ENCODE measurements at regions not wholly inside any gene's neighbourhood (a gene's known extent, or its start where the extent isn't known, plus 50 kb on each side); places are given as distances from the start of the nearest gene placed in this dataset.

DNA sequence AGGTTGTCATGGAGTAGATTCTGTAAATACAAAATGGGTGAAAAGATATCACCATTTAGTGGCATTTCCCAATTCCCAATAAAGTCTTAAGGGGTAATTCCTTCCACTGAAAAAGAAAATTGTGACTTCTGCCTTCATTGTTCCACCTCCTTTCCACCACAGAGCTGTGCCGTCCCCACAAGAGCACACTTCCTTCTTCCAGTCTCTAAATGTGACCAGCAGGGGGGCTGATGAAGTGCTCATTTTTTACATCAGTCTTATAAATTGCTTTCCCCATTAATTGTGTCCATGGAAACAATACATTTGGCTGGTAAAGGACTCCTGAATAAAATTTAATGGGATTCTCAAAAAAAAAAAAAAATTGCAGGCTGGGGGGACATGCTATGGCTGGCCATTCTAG lies 260.8 kb upstream of the PSMD7 start:
- Histone ChIP-seq H3K27me3 (peaks cover 0 to 13% (median 0%) of the 10 kb centered on the region in 4 donors), H3K36me3 (no peaks in the 10 kb centered on the region), H3K9me3 (no peaks in the 10 kb centered on the region), H3K4me1 (no peaks in the 10 kb centered on the region), H3K4me3 (no peak overlapping the region), H3K27ac (no peak overlapping the region)
- ATAC-seq: no peak
- TF ChIP-seq, protein P1, sequence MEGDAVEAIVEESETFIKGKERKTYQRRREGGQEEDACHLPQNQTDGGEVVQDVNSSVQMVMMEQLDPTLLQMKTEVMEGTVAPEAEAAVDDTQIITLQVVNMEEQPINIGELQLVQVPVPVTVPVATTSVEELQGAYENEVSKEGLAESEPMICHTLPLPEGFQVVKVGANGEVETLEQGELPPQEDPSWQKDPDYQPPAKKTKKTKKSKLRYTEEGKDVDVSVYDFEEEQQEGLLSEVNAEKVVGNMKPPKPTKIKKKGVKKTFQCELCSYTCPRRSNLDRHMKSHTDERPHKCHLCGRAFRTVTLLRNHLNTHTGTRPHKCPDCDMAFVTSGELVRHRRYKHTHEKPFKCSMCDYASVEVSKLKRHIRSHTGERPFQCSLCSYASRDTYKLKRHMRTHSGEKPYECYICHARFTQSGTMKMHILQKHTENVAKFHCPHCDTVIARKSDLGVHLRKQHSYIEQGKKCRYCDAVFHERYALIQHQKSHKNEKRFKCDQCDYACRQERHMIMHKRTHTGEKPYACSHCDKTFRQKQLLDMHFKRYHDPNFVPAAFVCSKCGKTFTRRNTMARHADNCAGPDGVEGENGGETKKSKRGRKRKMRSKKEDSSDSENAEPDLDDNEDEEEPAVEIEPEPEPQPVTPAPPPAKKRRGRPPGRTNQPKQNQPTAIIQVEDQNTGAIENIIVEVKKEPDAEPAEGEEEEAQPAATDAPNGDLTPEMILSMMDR (IDR thresholded peaks at IDR 0.05): no peak
- FAIRE-seq: no peak
- no peak for DNase-seq
- intact Hi-C loops (cut with DNase I): no loop called here
- WGBS, 2 donors: 8 to 11% methylated on average over 1 of the region's 1 CpG

DNA sequence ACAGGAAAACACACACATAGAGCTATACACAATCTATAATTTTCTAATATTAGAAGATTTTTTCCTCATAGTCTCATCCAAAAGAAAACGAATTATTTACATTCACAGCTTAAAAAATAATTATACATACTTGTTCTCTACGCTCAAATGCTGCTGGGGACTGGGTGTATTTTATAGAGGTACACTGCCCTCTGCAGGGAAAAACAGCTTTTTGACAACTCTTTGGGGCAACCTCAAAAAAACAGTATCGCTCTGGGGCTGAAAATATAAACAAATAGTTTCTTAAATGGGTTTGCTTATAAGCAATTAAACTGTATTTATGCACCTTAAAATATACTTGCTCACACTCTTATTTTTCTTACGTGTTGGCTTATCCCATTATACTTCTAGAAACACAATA lies 261.8 kb upstream of the PSMD7 start:
- Histone ChIP-seq H3K4me3 (no peak overlapping the region), H3K27me3 (peaks cover 0 to 13% (median 0%) of the 10 kb centered on the region in 4 donors), H3K36me3 (no peaks in the 10 kb centered on the region), H3K9me3 (no peaks in the 10 kb centered on the region), H3K27ac (no peak overlapping the region), H3K4me1 (no peaks in the 10 kb centered on the region)
- 14 to 17% methylated on average over 4 of the region's 4 CpGs for WGBS, 2 donors
- ATAC-seq (no peak), DNase-seq (no peak), FAIRE-seq (no peak)
- intact Hi-C loops (cut with DNase I): no loop called here
- TF ChIP-seq, protein P1 (IDR thresholded peaks at IDR 0.05): no peak

DNA sequence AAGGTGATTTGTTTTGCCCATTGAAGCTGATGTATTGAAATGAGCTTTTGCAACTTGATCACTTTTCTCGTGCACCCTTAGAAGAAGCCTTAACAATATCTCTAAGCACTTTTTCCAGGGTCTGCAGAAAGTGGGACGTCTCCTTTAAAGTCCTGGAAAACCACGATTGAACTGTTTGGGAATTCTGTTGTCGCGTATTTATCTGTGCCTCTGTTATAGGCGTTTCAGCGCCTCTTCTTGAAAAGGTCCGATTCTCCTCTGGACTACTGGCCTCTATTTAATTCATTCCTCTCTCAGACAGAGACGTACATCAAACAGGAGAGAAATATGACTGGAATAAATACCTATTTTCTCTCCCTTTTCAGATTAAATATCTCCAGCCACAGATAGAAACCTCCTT lies 262.4 kb upstream of the PSMD7 start:
- peaks cover 0 to 13% (median 0%) of the 10 kb centered on the region in 4 donors for H3K27me3 ChIP-seq
- H3K4me1 ChIP-seq: no peaks in the 10 kb centered on the region
- intact Hi-C loops (cut with DNase I): no loop called here
- DNase-seq: no peak
- no peak for FAIRE-seq
- WGBS, 2 donors: 44% methylated on average over 9 of the region's 9 CpGs
- ATAC-seq: no peak
- TF ChIP-seq, protein P1 (IDR thresholded peaks at IDR 0.05): no peak
- no peak overlapping the region for H3K27ac ChIP-seq
- H3K9me3 ChIP-seq: no peaks in the 10 kb centered on the region
- no peaks in the 10 kb centered on the region for H3K36me3 ChIP-seq
- H3K4me3 ChIP-seq: no peak overlapping the region

DNA sequence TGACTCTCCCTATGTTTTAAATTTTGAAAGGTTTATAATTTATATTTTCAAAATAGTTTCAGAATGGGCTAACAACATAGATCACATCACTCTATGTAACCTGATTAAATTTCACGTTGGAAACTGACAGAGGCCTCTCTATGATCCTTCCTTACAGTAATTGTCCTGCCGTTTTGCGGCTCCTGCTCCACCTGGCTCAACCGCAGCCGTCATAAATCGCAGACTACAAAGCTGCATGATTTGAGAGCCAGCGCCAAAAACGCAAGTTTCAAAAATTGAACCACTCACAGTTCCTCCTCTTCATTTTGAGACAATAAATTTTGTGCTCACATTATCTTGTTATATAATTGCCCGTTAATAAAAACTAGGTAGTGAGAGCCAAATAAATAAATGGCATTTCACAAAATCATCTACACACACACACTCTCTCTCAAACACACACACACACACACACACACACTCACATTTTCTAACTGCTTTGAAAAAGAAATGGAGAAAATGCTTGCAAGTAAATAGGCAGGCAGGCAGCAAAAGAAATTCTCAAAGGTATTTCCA lies 263.1 kb upstream of the PSMD7 start:
- H3K27me3 ChIP-seq: peaks cover 0 to 13% (median 0%) of the 10 kb centered on the region in 4 donors
- ATAC-seq: no peak
- TF ChIP-seq, protein P1 (IDR thresholded peaks at IDR 0.05): no peak
- H3K36me3 ChIP-seq: no peaks in the 10 kb centered on the region
- no peak overlapping the region for H3K27ac ChIP-seq
- no peak for FAIRE-seq
- intact Hi-C loops (cut with DNase I): no loop called here
- H3K4me1 ChIP-seq: no peaks in the 10 kb centered on the region
- H3K9me3 ChIP-seq: no peaks in the 10 kb centered on the region
- DNase-seq: no peak
- 68 to 75% methylated on average over 9 of the region's 9 CpGs for WGBS, 2 donors
- H3K4me3 ChIP-seq: no peak overlapping the region

DNA sequence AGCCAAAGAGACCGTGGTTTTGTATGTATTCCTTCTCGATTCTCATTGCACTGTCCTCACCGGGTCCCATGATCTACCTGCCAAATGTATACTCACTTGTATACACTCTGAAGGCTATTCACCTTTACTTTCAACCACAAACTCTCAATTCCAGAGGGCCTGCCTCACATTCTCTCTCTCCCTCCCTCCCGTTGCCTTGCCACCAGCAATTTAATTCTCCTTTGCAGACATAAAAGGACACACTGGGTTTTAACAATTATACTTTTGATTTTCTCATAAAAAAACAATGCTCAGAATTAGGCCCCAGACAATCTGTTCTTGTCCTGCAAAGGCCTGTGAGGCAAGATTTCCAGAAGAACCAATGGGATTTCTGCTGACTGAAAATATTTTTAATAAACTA lies 265.1 kb upstream of the PSMD7 start:
- FAIRE-seq: no peak
- no peak for DNase-seq
- H3K4me1 ChIP-seq: no peaks in the 10 kb centered on the region
- WGBS, 2 donors: 87 to 89% methylated on average over 4 of the region's 4 CpGs
- no peak overlapping the region for H3K27ac ChIP-seq
- TF ChIP-seq, protein P1 (IDR thresholded peaks at IDR 0.05): no peak
- intact Hi-C loops (cut with DNase I): no loop called here
- H3K4me3 ChIP-seq: no peak overlapping the region
- H3K9me3 ChIP-seq: no peaks in the 10 kb centered on the region
- no peak for ATAC-seq
- peaks cover 0 to 5% (median 0%) of the 10 kb centered on the region in 4 donors for H3K27me3 ChIP-seq
- no peaks in the 10 kb centered on the region for H3K36me3 ChIP-seq
